Esophagus muscularis mucosa (tissue), 4 donors: ENCODE measurements at regions not wholly inside any gene's neighbourhood (a gene's known extent, or its start where the extent isn't known, plus 50 kb on each side); places are given as distances from the start of the nearest gene placed in this dataset.

ENCODE experiments used
- DNase-seq: peaks from one replicate; pipeline ENCODE4 v3.0.0-alpha.2; 2017; ENCODE audit errors: extremely low spot score
- H3K27ac ChIP-seq, 4 donors: fragments of 200-600 bp; sonication (generic); replicated peaks in 1 of 4; 1 replicate in 3 of 4; 2 replicates in 1 of 4; pipeline ENCODE4 v1.5.1; 2016 to 2019; ENCODE audit warnings: mild to moderate bottlenecking in 1 of 4
- H3K27me3 ChIP-seq, 4 donors: fragments of 200-600 bp; sonication (generic); one replicate each; pipeline versions ENCODE4 v1.5.1 to v1.6.0; 2016 to 2019
- H3K36me3 ChIP-seq, 4 donors: fragments of 200-600 bp; sonication (generic); one replicate each; pipeline ENCODE4 v1.5.1; 2016 to 2019
- H3K4me1 ChIP-seq, 4 donors: fragments of 200-600 bp; sonication (generic); one replicate each; pipeline ENCODE4 v1.5.1; 2016 to 2019
- H3K4me3 ChIP-seq, 4 donors: fragments of 200-600 bp; sonication (generic); 1 replicate in 2 of 4; 2 replicates in 2 of 4; pipeline ENCODE4 v1.5.1; 2016 to 2019; ENCODE audit warnings: mild to moderate bottlenecking in 4 of 4, moderate library complexity in 1 of 4
- H3K9me3 ChIP-seq, 4 donors: fragments of 200-600 bp; sonication (generic); 1 replicate in 3 of 4; 2 replicates in 1 of 4; pipeline ENCODE4 v1.5.1; 2016 to 2019
- EP300 ChIP-seq: sonication (generic); formaldehyde crosslinking; IDR thresholded peaks from one replicate; pipeline ENCODE4 v1.6.1; 2017; ENCODE audit warnings: antibody characterized with exemption
- POLR2A ChIP-seq: fragments of 450-650 bp; IDR thresholded peaks from one replicate; pipeline ENCODE4 v1.6.1; 2017; ENCODE audit warnings: antibody characterized with exemption, moderate library complexity, mild to moderate bottlenecking, low read depth
- POLR2AphosphoS5 ChIP-seq, 2 donors: sonication (generic); formaldehyde crosslinking; IDR thresholded peaks; one replicate each; pipeline ENCODE4 v1.6.1; 2017; ENCODE audit warnings: antibody characterized with exemption in 2 of 2
- WGBS: methylation state at CpG from one replicate; pipeline ENCODE4 v1.1.5; 2018; 5-methylcytosine and 5-hydroxymethylcytosine counted together
- intact Hi-C: fragments of 100-400 bp; cut with DNase I; formaldehyde crosslinking; loops from one replicate; pipeline ENCODE4 v1.15.1; 2023
- TF ChIP-seq, protein P1 (sequence below), 3 experiments: fragments of 200-600 bp in 2 of 3; fragments of 450-650 bp in 1 of 3; sonication (generic) in 2 of 3; IDR thresholded peaks; one replicate each; pipeline ENCODE4 v1.5.1; 2017 to 2019; ENCODE audit warnings: antibody characterized with exemption in 3 of 3, mild to moderate bottlenecking in 2 of 3, moderate library complexity in 1 of 3

- Histone ChIP-seq H3K36me3 (no peaks in the 10 kb centered on the region), H3K27me3 (no peaks in the 10 kb centered on the region), H3K9me3 (no peaks in the 10 kb centered on the region), H3K4me3 (no peak overlapping the region), H3K27ac (no peak overlapping the region), H3K4me1 (no peaks in the 10 kb centered on the region)
- intact Hi-C loops = no loop called here
- no peak for DNase-seq
- WGBS = 93% methylated on average over 4 of the region's 4 CpGs
- TF ChIP-seq EP300 (no peak), POLR2A (no peak), POLR2AphosphoS5 (IDR thresholded peaks at IDR 0.05) (no peak)
- TF ChIP-seq, protein P1, sequence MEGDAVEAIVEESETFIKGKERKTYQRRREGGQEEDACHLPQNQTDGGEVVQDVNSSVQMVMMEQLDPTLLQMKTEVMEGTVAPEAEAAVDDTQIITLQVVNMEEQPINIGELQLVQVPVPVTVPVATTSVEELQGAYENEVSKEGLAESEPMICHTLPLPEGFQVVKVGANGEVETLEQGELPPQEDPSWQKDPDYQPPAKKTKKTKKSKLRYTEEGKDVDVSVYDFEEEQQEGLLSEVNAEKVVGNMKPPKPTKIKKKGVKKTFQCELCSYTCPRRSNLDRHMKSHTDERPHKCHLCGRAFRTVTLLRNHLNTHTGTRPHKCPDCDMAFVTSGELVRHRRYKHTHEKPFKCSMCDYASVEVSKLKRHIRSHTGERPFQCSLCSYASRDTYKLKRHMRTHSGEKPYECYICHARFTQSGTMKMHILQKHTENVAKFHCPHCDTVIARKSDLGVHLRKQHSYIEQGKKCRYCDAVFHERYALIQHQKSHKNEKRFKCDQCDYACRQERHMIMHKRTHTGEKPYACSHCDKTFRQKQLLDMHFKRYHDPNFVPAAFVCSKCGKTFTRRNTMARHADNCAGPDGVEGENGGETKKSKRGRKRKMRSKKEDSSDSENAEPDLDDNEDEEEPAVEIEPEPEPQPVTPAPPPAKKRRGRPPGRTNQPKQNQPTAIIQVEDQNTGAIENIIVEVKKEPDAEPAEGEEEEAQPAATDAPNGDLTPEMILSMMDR (IDR thresholded peaks at IDR 0.05) = no peak
Measured at GRCh38 chr9:3689555-3689954, 163.8 kb upstream of the RFX3 start.

DNA sequence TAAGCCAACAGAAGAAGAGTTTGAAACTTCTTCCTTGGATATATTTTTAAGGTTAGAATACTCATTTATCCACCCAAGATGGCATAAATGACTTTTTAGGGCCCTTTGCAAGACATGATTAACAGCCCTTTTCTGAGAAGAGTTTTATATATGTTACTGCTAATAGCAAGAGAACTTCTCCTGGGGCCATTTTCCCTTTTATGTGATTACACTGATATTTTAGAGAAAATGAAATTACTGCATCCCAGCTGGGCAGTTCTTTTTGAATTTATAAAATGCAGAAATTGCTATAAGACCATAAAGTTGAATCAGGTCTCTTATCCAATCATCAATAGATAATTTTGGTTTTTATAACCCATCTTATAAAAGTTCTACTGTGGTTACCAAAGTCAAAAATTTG lies 161.3 kb upstream of the RFX3 start:
- intact Hi-C loops = no loop called here
- Histone ChIP-seq H3K9me3 (no peaks in the 10 kb centered on the region), H3K27me3 (no peaks in the 10 kb centered on the region), H3K36me3 (no peaks in the 10 kb centered on the region), H3K4me1 (no peaks in the 10 kb centered on the region), H3K4me3 (no peak overlapping the region), H3K27ac (no peak overlapping the region)
- no peak for DNase-seq
- TF ChIP-seq EP300 = no peak
- TF ChIP-seq POLR2A = no peak
- TF ChIP-seq POLR2AphosphoS5 (IDR thresholded peaks at IDR 0.05) = no peak
- TF ChIP-seq, protein P1 (IDR thresholded peaks at IDR 0.05) = no peak

GRCh38 chr9:3682186-3682585 lies 156.4 kb upstream of the RFX3 start:
- H3K4me3 ChIP-seq = no peak overlapping the region
- H3K9me3 ChIP-seq = no peaks in the 10 kb centered on the region
- no peak overlapping the region for H3K27ac ChIP-seq
- TF ChIP-seq, protein P1 (IDR thresholded peaks at IDR 0.05) = no peak
- TF ChIP-seq EP300 (no peak), POLR2AphosphoS5 (IDR thresholded peaks at IDR 0.05) (no peak), POLR2A (no peak)
- DNase-seq = peak; percentile 10
- intact Hi-C loops = no loop called here
- 59% methylated on average over 3 of the region's 3 CpGs for WGBS
- no peaks in the 10 kb centered on the region for H3K36me3 ChIP-seq
- no peaks in the 10 kb centered on the region for H3K27me3 ChIP-seq
- no peaks in the 10 kb centered on the region for H3K4me1 ChIP-seq

DNA sequence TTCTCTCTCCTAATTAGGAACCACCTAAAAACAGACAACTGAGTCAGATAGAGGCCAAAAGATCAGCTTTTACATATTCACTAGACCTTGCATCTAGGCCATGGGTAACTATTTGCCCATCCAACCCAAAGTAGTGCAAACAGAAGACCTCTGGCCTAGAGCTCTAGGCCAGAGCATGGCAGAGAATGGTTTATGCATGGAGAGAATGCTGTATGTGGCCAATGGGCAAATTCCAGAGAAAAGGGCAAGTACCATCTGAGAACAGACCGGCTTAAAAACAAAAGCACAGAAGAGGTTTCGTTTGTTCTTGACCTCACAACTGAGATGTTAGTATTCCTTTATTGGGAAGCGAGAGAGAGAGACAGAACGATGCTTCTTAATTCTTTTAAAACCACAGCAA lies 151.7 kb upstream of the RFX3 start:
- Histone ChIP-seq H3K4me3 (no peak overlapping the region), H3K27me3 (no peaks in the 10 kb centered on the region), H3K36me3 (no peaks in the 10 kb centered on the region), H3K9me3 (no peaks in the 10 kb centered on the region), H3K27ac (no peak overlapping the region), H3K4me1 (no peaks in the 10 kb centered on the region)
- no peak for DNase-seq
- intact Hi-C loops = no loop called here
- WGBS = 97% methylated on average over 4 of the region's 4 CpGs
- TF ChIP-seq, protein P1 (IDR thresholded peaks at IDR 0.05) = no peak
- no peak for TF ChIP-seq POLR2A
- TF ChIP-seq EP300 = no peak
- no peak for TF ChIP-seq POLR2AphosphoS5 (IDR thresholded peaks at IDR 0.05)

GRCh38 chr9:3676766-3677165 lies 151.0 kb upstream of the RFX3 start:
- intact Hi-C loops = no loop called here
- no peaks in the 10 kb centered on the region for H3K36me3 ChIP-seq

More at GRCh38 chr9:3676766-3677165, 151.0 kb upstream of the RFX3 start:
- TF ChIP-seq EP300 = no peak
- no peak for TF ChIP-seq POLR2A
- TF ChIP-seq, protein P1 (IDR thresholded peaks at IDR 0.05) = no peak
- no peak for TF ChIP-seq POLR2AphosphoS5 (IDR thresholded peaks at IDR 0.05)
- no peak for DNase-seq
- no peak overlapping the region for H3K4me3 ChIP-seq
- H3K27me3 ChIP-seq = no peaks in the 10 kb centered on the region
- H3K9me3 ChIP-seq = no peaks in the 10 kb centered on the region
- no peaks in the 10 kb centered on the region for H3K4me1 ChIP-seq
- WGBS = 57% methylated on average over 3 of the region's 3 CpGs
- no peak overlapping the region for H3K27ac ChIP-seq
